HPDE6-E6E7 (cell line): ENCODE measurements at regions not wholly inside any gene's neighbourhood (a gene's known extent, or its start where the extent isn't known, plus 50 kb on each side); places are given as distances from the start of the nearest gene placed in this dataset.

Experiments
- DNase-seq: peaks from one replicate; pipeline ENCODE4 v3.0.0; 2011; ENCODE audit warnings: missing footprints; ENCODE audit errors: extremely low spot score

DNA sequence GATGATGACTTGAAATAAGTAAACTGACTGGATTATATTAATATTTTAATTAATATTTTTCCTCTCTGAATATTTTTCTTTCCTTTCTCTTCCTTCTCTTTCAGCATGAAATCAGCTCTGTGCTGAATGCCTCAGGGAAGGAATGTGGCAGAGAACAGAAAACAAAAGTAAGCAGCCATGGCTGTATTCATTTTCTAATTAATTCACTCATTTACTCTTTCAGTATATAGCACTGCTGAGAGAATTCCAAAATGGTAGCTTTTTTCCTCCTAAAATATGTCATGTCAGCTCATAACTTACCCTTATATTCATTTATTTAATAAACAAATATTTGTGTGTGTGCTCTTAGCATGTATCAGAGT lies 522.5 kb downstream of the PTPRC start:
- no peak for DNase-seq

DNA sequence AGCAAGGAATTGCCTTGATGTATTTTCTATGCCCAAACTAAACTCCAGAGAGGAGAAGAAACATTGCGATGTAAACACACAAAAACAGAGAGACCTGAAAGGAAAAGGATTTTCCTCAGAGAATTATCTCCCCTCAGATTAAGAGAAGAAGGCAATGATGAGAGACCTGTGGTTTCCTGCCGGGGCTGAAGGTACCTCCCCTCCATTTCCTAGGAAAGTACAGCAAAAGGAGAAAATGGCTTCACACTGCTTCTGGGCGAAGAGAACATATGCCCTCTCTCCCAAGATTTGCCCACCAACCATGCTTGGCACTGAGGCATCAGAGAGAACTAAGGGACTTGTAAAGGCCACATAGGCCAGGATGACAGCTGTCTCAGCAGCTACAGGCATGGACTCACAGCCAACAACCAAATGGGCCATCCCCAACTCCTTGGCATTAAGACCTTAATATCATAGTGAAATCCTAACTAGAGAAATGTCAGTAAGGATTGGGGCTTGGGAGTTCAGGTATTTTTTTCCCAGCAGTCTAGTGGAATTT lies 523.0 kb downstream of the PTPRC start:
- no peak for DNase-seq

DNA sequence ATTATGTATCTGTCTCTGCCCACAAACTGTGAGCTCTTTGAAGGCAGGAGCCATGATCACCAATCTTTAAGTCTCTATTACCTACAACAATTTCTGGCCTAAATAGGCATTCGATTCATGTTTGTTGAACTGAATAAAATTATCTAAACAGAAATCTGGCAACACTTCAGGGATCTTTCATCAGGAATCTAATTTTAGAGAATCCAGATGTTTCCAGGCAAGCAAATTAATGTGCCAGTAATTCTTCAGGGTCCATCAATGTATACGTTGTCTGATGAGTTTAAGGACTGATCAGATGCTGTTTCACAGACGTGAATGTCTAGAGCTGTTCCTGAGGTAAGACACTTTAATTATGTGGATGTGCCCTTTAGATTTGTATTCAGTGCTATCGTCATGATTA lies 524.4 kb downstream of the PTPRC start:
- DNase-seq = no peak

DNA sequence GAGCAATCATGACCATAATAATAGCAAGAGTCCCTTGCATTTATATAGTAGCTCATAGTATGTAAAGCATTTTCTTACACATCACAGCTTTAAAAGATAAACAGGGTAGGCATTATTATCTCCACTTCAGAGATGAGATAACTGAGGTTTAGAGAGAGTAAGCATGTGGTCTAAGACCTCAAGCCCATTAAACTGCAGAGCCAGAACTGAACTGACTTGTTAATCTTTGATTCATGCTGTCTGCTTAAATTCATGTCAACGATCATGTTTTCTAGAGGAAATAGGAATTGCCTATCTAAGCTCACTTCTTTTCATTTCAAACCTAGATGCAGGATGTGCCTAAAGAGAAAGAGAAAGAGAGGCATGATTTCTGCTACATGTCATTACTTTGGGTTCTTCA lies 524.8 kb downstream of the PTPRC start:
- DNase-seq = no peak

DNA sequence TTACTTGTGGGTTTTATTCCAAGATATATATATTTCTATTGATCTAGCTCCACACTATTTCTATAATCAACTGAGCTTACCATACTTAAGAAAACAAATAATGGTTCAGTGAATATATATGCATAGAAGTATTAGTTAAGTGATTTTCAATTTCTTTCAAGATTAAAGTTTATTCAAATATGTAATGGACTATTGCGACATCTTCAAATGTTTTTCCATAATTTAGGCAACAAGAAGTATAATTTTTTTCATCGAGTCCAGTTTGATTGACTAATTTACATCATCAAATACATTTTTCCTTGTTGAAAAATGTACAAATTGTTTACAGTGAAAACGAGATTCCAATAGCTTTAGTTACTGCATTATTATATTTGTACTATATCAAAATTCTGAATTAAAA lies 528.6 kb downstream of the PTPRC start:
- DNase-seq = no peak

DNA sequence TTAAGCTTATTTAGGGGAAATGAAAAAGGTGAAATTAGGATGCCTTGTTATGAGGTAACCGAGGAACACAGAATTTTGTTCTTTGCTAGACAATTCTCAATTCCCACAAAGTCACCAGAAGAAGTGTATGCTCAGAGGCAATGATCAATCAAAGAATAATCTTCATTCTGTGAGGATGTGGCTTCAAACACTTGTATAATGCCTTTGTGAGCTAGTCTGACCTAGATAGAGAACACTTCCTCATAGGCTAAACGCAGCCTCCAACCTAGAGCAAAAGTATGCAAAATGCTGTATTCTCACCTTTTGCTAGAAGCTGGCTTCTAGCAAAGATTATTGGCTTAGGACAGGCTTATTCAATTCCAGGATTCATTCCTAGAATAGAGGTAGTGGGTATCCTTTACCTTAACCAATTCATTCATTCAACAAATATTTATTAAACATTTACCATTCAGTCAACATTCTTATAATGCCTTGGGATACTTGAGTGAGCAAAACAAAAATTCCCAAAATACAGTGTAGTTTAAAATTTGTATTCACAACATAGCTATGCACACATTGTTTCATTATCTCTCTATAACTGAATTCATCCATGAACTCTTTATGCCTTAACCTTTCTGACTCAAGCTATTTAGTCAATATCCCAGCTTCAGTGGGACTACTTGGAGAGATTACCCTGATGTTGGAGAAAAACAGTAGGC lies 530.2 kb downstream of the PTPRC start:
- no peak for DNase-seq

DNA sequence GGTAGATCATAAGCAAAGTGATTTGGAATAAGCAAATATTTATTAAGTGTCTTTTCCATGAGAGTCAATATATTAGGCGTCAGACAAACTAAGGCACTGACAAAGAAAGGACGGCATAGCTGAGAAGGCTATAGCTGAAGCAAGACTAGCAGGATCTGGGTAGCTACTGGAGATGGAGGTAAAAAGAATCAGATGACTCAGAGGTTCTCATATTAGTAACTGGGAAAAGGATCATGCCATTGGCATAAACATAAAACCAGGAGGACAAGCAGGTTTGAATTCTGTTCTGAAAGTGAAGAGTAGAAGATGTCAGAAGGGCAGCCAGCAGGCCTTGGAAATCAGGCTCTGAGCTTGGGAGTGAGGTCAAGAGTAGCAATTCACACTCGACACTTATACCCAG lies 531.9 kb downstream of the PTPRC start:
- DNase-seq = no peak

DNA sequence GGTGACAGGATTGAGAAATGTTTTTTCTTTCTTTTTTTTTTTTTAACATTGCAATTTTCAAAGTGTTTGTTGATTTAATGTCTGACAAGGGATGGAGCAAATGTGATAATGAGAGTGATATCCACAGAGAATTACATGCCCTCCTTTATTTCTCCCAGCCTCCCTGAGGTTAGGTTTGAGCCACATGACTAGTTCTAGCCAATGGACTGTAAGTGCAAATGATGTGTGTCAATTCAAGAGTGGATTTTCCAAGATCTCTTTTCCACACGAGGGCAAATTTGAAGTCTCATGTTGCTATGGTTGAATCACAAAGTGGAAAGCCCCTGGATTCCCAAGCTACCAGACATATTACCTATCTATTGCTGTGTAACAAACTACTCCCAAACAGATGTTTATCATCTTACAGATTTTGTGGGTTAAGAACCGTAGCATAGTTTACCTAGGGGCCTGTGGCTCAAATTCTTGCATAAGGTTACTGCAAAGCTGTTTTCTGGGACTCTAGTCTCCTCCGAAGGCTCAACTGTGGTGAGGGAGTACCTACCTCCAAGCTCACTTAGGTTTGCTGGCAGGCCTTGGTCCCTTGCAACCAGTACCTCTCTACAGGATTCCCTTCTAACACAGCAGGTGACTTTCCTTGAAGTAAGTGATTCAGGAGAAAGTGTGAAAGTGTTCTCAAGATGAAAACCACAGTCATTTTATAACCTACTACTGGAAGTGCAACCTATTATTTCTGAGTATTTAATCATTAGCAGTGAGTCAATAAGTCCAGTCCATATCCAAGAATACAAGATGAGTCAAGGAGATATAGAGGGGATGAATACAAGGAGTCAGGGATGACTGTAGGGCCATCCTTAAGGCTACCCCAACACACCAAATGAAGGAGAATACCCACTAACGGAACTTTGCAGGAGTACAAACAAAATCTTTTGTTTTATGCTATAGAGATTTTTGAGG lies 533.6 kb downstream of the PTPRC start:
- DNase-seq = no peak

DNA sequence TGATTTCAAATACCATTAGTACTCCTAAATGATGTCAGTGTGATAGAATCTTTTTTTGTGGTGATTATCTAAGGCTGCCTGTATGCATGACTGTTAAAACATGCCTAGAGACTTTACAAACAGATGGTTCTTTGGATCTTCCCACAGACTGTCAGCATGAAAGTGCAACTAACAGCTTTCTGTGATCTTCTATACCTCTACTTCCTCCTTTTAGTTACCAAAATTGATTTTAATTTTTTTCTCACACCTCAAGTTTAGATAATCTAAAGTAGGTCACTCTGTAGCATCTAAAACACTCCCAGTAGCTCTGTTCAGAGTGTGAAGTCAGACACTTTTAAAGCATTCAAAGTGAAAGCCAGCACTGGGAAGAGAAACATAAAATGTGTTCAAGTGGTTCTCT lies 534.5 kb downstream of the PTPRC start:
- no peak for DNase-seq

DNA sequence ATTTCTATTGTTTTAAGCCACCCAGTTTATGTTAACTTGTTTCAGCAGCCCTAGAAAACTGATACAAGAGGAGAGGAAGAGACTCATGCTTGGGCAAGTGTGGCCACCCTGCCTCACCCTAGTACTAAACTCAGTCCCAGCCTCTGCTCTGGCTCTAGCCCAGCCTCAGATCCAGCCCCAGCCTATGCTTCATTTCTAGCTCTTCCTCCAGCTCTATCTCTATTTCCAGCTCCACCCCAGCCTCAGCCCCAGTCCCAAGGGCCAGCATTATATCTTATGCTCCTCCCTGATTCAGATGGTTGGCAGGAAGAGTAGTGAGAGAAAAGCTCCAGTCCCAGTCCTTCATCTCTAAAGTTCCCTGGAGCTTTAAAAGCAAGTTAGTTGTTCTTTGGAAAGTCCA lies 535.5 kb downstream of the PTPRC start:
- no peak for DNase-seq

DNA sequence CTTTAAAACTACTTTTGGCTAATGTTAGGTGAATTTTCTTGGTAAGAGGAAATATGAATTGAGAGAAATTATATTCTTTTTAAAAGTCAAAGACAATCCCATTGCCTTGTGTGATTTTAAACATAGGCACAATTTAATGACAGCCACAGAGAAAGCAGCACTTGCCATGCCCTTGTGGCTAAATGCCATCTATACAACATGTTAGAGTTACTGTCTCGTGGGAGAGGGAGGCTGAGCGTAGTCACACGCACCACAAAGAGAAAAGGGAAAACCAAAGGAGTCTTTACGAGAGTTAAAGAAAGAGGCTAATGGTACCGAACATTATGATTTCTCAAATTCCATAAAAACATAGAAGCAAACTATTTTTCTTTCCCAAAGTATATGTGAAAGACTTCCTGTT lies 537.9 kb downstream of the PTPRC start:
- DNase-seq = no peak

DNA sequence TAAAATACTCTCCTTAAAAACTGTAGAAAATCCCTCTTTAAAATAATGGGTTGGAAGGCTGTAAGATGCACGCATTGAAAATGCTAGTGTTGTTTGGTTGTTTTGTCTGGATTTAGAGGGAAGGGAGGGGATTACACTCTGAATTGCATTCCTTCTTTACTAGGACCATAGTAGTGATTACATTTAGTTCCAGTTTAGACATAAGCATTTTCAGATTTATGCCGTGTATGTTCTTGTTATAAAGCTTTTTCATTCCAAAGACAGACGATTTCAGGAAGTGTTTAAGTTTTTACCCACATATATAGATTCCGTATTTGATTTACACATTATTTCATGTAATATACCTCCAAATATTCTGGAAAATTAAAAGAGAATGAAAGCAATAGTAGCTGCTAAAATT lies 538.4 kb downstream of the PTPRC start:
- DNase-seq = no peak

DNA sequence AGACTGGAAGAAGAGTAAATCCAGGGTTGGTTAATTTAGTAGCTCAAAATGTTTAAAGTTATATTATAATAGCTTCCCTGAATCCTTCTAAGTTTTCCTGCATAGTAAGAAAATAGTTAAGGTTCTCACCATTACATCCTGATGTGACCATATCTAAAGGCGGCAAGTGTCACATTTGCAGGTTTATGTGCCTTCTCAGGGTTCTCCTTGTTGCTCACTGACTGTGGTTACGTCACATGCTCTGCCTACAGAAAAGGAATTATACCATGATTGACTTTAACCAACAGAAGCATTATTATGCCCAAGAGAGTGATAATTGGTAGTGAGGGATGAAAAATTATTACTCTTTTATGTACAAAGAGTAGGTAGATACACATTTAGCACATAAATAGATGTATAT lies 539.8 kb downstream of the PTPRC start:
- no peak for DNase-seq

DNA sequence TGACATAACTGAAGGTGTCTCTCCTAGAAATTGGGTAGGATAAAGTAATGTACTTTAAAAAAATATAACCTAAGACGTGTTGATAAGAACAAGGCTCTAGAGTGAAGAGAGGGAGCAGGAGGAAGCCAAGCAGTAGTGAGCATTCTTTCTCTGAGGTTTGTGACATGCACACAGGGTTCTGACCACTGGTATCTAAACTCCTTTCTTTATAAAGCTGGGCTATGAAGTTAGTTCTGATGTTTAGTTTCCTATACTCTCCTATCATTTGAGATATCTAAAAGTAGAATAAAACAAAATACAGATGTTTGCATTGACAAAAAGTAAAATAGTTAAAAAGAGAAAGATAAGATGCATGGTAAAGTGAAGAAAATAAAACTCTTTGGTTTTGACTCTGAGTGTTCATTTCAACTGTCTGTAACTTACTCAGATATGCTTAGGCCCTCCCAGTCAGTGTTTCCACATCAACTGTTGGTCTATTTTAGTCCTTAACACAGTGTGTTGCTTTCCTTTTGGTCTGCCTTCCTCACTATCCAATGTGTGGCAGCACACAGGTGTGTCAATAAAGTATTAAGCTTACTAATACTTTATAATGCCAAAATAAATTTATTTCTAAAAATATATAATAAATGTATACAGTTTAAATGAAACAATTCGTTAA lies 543.5 kb downstream of the PTPRC start:
- DNase-seq = no peak

DNA sequence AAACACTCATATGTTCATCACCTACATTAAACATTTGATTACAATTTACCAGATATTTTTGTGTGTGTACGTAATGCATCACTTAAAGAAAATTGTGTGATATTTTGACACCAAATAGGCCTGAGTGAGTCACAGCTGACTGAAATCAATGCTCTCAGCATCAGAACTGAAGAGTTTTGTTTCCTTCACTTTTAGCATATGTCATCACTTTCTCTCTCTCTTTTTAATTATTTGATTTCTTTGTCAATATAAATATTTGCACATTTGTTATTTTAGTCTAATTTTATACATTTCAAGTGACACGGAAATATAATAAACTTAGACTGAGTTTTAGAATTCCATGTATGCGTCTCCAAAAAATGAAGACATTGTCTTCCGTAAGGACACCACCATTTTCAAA lies 545.3 kb downstream of the PTPRC start:
- no peak for DNase-seq

DNA sequence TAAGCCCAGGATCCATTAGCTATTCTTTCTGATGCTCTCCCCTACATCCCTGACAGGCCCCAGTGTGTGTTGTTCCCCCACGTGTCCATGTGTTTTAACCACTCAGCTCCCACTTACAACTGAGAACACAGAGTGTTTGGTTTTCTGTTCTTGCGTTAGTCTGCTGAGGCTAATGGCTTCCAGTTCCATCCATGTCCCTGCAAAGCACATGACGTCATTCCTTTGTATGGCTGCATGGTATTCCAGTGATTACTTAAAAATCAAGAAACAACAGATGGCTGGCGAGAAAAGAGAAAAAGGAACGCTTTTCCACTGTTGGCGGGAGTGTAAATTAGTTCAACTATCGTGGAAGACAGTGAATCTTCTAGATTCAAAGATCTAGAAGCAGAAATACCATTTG lies 556.0 kb downstream of the PTPRC start:
- no peak for DNase-seq

DNA sequence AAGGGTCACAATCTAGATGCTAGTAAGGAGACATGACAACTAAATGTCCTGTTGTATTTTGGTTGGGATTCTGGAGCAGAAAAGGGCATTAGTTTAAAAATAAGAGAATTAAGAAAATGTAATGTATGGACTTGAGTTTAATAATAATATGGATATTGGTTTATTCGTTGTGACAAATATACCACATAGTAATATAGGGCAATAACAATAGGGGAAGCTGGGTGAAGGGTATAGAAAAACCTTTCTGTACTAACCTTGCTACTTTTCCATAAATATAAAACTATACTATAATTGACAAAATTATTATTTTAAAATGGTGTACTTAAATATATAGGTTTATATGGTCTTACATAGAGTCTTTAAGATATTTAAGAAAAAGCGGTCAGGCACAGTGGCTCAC lies 558.9 kb downstream of the PTPRC start:
- DNase-seq = no peak

DNA sequence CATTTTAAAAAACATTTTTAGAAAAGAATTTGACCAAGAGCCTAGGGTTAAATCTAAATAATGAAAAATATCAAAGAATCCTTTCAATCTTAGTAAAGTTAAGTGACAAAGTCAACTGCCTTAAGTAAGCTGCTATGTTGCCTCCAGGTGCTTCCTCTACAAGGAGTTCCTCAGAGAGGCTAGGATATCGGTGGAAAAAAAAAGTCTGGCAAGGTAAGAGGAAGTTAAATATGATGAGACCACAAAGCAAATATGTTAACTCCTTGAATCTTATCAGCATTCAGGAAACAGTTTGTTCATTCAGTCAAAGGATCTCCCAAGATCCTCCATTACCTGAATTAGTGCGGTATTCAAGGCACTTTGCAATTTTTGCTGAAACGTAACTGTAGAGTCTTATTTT lies 563.5 kb downstream of the PTPRC start:
- no peak for DNase-seq

DNA sequence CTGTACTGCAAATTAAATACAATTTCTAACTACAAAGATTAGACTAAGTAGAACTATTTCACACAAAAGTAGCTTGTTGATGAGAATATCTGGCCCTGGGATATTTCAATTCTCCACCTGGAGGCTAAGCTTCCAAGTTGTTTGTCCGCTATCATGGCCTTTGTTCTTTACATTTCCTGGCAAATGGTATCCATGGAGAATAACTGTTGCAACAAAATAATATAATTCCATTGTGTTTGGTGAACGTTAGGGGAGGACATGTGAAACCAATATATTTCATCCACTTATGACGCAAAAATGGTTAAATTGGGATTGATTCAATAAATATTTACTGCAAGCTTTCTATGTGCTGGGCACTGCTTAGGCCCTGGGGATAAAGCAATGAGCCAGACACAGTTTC lies 565.4 kb downstream of the PTPRC start:
- no peak for DNase-seq

DNA sequence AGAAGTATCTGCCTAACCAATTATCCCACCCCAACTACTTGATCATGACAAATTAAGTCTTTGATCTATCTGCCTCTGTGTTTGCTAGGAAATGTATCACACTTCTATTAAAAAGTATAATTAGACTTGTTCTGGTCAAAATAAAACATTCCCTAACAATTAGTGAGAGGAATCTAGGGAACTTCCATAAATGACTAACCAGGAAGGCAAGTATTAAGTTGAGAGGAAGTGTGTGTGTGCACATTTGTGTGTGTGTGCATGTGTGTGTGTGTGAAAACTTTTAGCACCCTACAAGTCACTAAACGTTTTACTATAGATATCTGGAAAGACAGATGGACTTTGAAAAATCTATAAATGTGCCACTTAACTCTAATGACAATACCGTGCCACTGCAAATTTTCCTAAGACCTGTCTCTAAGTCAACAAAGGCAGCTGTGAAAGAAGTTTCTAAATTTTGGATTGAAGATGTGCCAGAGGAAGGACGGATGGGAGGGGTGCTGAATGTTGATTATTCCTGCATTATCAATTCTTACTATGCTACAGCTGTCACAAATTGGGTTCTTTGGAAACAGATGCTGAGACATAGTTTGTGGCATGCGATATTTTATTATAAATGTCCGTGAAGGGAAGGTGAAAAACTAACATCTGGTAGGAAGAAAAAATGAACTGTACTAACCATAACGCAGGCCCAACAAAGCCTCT lies 567.1 kb downstream of the PTPRC start:
- no peak for DNase-seq

DNA sequence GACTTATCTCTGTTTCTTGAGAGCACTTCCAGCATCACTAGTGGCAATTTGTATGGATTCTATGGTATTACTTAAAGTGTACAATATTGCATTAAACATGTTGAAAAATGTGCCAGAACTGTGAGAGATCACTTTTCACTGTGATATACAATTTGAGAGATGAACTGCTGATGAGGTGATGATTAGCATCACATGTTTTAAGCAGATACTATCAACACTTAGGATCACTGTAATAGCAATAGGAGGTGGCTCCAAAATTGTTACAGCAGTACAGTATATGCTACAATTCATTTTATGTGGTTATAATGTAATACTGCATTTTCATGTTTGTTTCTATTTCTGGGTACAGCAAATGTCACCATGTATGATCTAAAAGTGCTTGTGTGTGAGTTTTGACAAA lies 570.0 kb downstream of the PTPRC start:
- DNase-seq = no peak

DNA sequence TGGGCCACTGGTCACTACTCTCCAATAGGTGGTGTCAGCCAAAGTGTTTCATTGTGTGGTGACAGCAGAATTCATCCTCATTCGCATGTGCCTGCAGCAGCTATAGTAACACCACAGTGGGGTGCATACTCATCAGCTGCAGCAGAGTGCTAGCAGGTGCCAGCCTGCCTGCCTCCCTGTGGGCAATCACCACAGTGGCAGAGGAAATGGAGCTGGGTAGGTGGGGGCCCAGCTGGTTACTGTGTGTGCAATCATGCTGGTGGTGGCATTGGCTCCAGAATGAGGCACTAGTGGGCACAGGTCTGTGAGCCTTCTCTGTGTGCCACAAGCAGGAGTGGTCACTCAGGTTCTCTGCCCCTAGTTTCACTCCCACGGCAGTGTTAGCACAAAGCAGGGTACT lies 579.2 kb downstream of the PTPRC start:
- DNase-seq = no peak
